Ascending aorta (tissue), 2 donors: ENCODE measurements at regions not wholly inside any gene's neighbourhood (a gene's known extent, or its start where the extent isn't known, plus 50 kb on each side); places are given as distances from the start of the nearest gene placed in this dataset.

Experiments
- DNase-seq, 2 donors: peaks; one replicate each; pipeline ENCODE4 v3.0.0-alpha.2; 2019; ENCODE audit warnings: low spot score in 2 of 2
- H3K27ac ChIP-seq, 2 donors: fragments of 200-600 bp; sonication (generic); one replicate each; pipeline ENCODE4 v1.5.1; 2016 to 2017; ENCODE audit warnings: mild to moderate bottlenecking in 1 of 2
- H3K27me3 ChIP-seq: fragments of 200-600 bp; sonication (generic); one replicate; pipeline ENCODE4 v1.5.1; 2017
- H3K36me3 ChIP-seq, 2 donors: fragments of 200-600 bp; sonication (generic); one replicate each; pipeline ENCODE4 v1.5.1; 2016
- H3K4me1 ChIP-seq, 2 donors: fragments of 200-600 bp; sonication (generic); one replicate each; pipeline ENCODE4 v1.5.1; 2016 to 2017; ENCODE audit warnings: mild to moderate bottlenecking in 1 of 2
- H3K4me3 ChIP-seq, 2 donors: fragments of 200-600 bp; sonication (generic); one replicate each; pipeline ENCODE4 v1.5.1; 2016 to 2017; ENCODE audit warnings: mild to moderate bottlenecking in 1 of 2
- H3K9me3 ChIP-seq, 2 donors: fragments of 200-600 bp; sonication (generic); one replicate each; pipeline ENCODE4 v1.5.1; 2016
- intact Hi-C: fragments of 100-400 bp; cut with DNase I; formaldehyde crosslinking; loops from one replicate; pipeline ENCODE4 v1.15.1; 2023
- TF ChIP-seq, protein P1 (sequence below), 3 experiments: fragments of 200-600 bp in 2 of 3; fragments of 450-650 bp in 1 of 3; sonication (generic) in 2 of 3; IDR thresholded peaks; one replicate each; pipeline ENCODE4 v1.5.1; 2016 to 2019; ENCODE audit warnings: antibody characterized with exemption in 3 of 3, mild to moderate bottlenecking in 1 of 3, moderate library complexity in 1 of 3

DNA sequence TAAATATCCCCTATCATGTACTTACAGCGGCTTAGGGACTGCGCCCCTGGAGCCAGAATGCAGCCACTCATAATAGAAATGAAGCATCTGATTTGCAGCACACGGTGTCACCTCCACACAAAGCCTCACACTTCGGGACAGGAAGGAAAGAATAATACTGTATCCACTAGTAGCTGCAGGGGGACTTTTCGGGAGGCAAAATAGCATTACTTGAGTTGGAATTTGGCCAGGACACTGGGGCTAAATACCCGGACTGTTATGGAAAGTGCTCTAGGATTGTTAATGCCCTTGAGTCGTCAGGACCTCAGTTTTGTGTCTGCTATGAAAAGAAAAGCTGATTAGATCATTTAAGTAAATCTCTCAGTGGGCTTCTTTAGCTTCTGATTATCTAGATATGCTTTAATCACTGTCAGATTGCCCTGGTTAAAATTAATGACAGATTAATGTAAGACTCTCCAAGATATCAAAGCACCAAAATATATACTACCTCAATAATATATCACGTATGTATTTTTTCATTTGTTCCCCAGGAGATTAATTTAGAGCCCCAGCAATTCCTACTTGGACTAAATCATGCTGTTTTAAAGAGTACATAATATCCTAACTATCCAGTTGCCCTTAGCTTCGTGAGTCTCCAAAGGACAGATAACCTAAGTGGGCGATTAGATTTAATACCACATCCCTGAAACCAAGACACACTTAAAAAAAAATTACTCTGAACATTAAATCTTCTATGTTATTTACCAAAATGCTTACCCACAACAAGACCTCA lies 173.0 kb upstream of the NEBL start:
- H3K27me3 ChIP-seq = no peaks in the 10 kb centered on the region
- H3K4me1 ChIP-seq = no peaks in the 10 kb centered on the region
- TF ChIP-seq, protein P1, sequence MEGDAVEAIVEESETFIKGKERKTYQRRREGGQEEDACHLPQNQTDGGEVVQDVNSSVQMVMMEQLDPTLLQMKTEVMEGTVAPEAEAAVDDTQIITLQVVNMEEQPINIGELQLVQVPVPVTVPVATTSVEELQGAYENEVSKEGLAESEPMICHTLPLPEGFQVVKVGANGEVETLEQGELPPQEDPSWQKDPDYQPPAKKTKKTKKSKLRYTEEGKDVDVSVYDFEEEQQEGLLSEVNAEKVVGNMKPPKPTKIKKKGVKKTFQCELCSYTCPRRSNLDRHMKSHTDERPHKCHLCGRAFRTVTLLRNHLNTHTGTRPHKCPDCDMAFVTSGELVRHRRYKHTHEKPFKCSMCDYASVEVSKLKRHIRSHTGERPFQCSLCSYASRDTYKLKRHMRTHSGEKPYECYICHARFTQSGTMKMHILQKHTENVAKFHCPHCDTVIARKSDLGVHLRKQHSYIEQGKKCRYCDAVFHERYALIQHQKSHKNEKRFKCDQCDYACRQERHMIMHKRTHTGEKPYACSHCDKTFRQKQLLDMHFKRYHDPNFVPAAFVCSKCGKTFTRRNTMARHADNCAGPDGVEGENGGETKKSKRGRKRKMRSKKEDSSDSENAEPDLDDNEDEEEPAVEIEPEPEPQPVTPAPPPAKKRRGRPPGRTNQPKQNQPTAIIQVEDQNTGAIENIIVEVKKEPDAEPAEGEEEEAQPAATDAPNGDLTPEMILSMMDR (IDR thresholded peaks at IDR 0.05) = no peak
- DNase-seq = no peak
- no peaks in the 10 kb centered on the region for H3K9me3 ChIP-seq
- no peaks in the 10 kb centered on the region for H3K36me3 ChIP-seq
- no peak overlapping the region for H3K27ac ChIP-seq
- intact Hi-C loops = no loop called here
- no peak overlapping the region for H3K4me3 ChIP-seq

DNA sequence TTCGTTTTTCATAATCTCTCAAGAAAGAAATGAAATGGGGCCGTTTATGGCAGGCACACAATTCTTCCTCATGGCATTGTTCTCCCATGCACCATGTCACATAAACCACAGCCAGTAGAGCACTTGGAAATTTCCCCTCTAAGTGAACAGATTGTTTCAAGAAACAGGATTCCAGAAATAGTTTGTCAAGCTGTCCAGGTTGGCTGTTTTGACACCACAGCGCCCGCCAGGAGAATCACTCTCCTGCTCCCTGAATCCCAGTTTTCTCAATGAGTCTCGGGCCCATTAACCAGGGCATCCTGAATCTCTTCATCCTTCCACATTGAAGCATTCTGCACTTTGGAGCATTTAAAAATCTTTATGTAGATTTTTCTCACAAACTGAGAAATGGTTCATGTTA lies 172.2 kb upstream of the NEBL start:
- no peak for DNase-seq
- Histone ChIP-seq H3K4me1 (no peaks in the 10 kb centered on the region), H3K27ac (no peak overlapping the region), H3K4me3 (no peak overlapping the region), H3K36me3 (no peaks in the 10 kb centered on the region), H3K27me3 (no peaks in the 10 kb centered on the region), H3K9me3 (no peaks in the 10 kb centered on the region)
- TF ChIP-seq, protein P1 (IDR thresholded peaks at IDR 0.05) = no peak
- intact Hi-C loops = no loop called here

DNA sequence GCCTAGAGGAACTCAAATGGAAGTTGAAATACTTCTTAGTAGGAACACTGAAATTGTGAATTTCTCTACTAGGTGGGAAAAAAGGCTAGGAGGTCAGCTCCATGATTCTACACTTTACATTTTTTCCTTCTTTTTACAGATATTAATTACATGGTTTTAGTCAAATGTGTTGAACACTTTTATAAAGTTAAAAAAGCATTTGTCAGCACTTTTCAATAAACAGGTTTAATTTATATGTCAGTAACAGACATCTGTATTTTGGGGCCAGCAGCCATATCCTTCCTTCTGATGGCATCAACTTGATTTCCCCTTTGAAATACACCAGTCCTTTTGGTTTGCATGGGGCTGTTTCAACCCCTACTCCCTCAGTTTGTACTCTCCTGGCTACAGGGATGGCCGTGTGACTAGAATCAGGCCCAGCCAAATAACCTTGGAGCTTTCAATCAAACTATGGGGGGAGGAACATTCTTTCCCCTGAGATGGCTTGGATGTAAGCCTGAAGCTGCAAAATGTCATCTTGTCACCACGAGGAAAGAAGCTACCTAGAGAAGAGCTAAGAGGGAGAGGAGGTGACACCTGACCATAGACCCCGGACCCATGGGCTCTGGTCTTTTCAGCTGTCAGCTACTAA lies 171.0 kb upstream of the NEBL start:
- Histone ChIP-seq H3K4me3 (no peak overlapping the region), H3K9me3 (no peaks in the 10 kb centered on the region), H3K4me1 (no peaks in the 10 kb centered on the region), H3K27me3 (no peaks in the 10 kb centered on the region), H3K36me3 (no peaks in the 10 kb centered on the region), H3K27ac (no peak overlapping the region)
- TF ChIP-seq, protein P1 (IDR thresholded peaks at IDR 0.05) = no peak
- DNase-seq = no peak
- intact Hi-C loops = no loop called here

DNA sequence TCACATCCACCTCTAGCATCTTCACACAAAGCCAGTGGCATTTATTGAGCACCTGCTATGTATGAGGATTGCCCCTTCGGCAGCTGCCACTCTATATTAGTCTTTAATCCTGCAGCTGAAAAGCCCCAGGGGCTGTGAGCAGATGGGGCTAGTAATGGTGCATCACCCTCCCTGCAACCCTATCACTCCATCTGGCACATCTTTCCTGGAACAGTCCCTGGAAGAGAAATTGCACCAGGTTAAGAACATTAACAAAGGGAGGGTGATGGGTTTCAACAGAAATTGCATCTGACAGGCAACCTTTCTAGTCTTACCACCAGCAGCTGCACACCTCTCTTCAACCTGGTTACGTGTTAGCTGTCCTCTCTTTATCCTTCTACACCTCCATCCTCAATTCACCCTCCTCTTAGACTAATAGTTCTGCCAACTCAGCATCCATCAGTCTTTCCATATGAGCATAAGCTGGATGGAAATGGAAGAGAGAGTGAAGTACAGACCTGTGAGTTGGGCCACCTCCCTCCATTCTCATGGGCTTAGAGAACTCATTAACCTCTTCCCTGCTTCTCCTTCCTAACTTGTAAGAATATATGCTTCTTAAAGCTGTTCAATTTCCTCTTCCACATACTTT lies 168.6 kb upstream of the NEBL start:
- intact Hi-C loops = no loop called here
- no peaks in the 10 kb centered on the region for H3K4me1 ChIP-seq
- no peaks in the 10 kb centered on the region for H3K27me3 ChIP-seq
- TF ChIP-seq, protein P1 (IDR thresholded peaks at IDR 0.05) = no peak
- H3K36me3 ChIP-seq = no peaks in the 10 kb centered on the region
- H3K4me3 ChIP-seq = no peak overlapping the region
- DNase-seq = no peak
- no peaks in the 10 kb centered on the region for H3K9me3 ChIP-seq
- no peak overlapping the region for H3K27ac ChIP-seq

DNA sequence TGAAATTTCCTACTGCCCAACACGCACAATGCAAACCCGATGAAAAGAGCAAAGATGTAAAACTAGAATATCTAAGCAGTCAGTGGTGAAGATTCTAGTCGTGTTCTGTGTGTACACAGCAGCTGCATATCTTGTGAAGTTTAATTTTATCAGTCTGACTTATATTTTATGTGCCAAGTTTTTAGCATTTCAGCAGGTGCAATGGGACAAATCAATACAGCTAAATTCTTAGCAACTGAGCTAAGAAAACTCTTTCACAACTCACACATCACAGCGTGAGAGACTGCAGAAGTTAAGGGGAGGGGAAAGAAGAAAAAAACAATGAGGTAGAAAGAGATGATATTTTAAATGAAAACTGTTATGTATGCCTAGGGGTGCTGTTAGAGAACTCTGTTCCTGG lies 164.9 kb upstream of the NEBL start:
- intact Hi-C loops = no loop called here
- no peak overlapping the region for H3K4me3 ChIP-seq
- no peaks in the 10 kb centered on the region for H3K27me3 ChIP-seq
- TF ChIP-seq, protein P1 (IDR thresholded peaks at IDR 0.05) = no peak
- H3K36me3 ChIP-seq = no peaks in the 10 kb centered on the region
- H3K4me1 ChIP-seq = no peaks in the 10 kb centered on the region
- H3K9me3 ChIP-seq = peaks cover 0 to 5% of the 10 kb centered on the region in 2 donors
- no peak overlapping the region for H3K27ac ChIP-seq
- DNase-seq = no peak
